ENCODE measurements at regions not wholly inside any gene's neighbourhood (a gene's known extent, or its start where the extent isn't known, plus 50 kb on each side); places are given as distances from the start of the nearest gene placed in this dataset.

DNA sequence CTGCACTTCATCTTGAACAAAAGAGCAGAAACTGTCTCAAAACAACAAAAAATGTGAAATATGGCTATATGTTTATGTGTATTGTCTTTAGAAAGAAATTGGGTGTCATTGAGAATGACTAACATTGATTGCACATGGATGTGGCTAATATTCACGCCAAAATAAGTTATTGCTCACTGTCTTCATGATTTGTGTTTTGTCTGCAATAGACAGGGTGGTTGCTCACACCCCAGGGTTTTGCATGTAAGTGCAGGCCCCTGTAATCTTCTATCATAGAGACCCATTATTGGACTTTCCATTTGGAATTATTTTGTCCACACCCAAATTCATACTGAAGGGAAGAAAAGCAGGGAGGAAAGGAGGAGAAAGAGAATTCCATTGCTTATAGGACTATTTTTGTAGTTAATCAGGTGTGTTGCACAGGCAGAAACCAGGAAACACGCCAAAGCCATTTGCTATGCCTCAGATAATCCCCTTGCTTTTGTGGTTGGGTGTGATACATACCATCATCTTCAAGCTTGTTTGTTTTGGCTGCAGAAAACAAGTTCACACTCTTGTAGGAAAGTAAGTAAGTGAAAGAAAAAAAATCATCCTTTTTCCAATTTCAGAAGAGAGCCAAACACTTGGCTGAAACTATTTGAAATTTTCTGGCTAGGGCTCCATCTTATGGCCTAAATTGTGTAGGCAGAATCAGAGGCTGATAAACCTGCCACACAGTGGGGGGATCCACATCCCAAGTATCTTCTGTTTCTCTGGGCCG lies 214.1 kb downstream of the COL12A1 start:
- TF ChIP-seq, protein P1, sequence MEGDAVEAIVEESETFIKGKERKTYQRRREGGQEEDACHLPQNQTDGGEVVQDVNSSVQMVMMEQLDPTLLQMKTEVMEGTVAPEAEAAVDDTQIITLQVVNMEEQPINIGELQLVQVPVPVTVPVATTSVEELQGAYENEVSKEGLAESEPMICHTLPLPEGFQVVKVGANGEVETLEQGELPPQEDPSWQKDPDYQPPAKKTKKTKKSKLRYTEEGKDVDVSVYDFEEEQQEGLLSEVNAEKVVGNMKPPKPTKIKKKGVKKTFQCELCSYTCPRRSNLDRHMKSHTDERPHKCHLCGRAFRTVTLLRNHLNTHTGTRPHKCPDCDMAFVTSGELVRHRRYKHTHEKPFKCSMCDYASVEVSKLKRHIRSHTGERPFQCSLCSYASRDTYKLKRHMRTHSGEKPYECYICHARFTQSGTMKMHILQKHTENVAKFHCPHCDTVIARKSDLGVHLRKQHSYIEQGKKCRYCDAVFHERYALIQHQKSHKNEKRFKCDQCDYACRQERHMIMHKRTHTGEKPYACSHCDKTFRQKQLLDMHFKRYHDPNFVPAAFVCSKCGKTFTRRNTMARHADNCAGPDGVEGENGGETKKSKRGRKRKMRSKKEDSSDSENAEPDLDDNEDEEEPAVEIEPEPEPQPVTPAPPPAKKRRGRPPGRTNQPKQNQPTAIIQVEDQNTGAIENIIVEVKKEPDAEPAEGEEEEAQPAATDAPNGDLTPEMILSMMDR (IDR thresholded peaks at IDR 0.05): no peak
- TF ChIP-seq EZH2 (IDR thresholded peaks at IDR 0.05; ENCODE audit: borderline replicate concordance, insufficient read depth, low read depth, low read length, poor library complexity, severe bottlenecking): no peak
